ENCODE measurements at regions not wholly inside any gene's neighbourhood (a gene's known extent, or its start where the extent isn't known, plus 50 kb on each side); places are given as distances from the start of the nearest gene placed in this dataset.

GRCh38 chr2:121000804-121001203, 265.1 kb downstream of the GLI2 start:
- TF ChIP-seq, protein P1, sequence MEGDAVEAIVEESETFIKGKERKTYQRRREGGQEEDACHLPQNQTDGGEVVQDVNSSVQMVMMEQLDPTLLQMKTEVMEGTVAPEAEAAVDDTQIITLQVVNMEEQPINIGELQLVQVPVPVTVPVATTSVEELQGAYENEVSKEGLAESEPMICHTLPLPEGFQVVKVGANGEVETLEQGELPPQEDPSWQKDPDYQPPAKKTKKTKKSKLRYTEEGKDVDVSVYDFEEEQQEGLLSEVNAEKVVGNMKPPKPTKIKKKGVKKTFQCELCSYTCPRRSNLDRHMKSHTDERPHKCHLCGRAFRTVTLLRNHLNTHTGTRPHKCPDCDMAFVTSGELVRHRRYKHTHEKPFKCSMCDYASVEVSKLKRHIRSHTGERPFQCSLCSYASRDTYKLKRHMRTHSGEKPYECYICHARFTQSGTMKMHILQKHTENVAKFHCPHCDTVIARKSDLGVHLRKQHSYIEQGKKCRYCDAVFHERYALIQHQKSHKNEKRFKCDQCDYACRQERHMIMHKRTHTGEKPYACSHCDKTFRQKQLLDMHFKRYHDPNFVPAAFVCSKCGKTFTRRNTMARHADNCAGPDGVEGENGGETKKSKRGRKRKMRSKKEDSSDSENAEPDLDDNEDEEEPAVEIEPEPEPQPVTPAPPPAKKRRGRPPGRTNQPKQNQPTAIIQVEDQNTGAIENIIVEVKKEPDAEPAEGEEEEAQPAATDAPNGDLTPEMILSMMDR (IDR thresholded peaks at IDR 0.05; ENCODE audit: low read depth, low read length), result no peak
- Histone ChIP-seq H3K4me3 (no peak overlapping the region), H3K4me1 (ENCODE audit: low read depth) (no peaks in the 10 kb centered on the region), H3K27me3 (no peaks in the 10 kb centered on the region), H3K27ac (no peak overlapping the region), H3K9me3 (ENCODE audit: low read depth) (no peaks in the 10 kb centered on the region), H3K36me3 (no peaks in the 10 kb centered on the region)
- no peak for DNase-seq (ENCODE audit: low read depth in 1 of 2, low spot score in 1 of 2)

DNA sequence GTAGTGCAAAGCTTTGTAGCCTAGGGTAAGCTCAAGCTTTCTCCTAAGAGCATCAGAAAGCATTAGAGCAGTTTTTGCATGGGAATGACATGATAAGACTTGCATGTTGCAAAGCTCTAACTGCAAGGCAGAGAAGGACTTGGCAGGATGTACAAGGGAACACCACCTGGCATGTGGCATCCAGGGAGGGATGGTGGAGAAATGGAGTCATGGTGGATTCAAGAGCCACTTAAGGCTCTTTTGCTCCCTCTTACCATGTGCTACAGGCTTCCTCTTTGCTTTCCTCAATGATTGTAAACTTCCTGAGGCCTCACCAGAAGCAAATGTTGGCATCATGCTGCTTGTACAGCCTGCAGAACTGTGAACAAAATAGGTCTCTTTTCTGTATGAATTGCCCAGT, 266.0 kb downstream of the GLI2 start:
- Histone ChIP-seq H3K9me3 (ENCODE audit: low read depth) (no peaks in the 10 kb centered on the region), H3K36me3 (no peaks in the 10 kb centered on the region), H3K4me1 (ENCODE audit: low read depth) (no peaks in the 10 kb centered on the region), H3K27ac (no peak overlapping the region), H3K4me3 (no peak overlapping the region), H3K27me3 (no peaks in the 10 kb centered on the region)
- no peak for DNase-seq (ENCODE audit: low read depth in 1 of 2, low spot score in 1 of 2)
- TF ChIP-seq, protein P1 (IDR thresholded peaks at IDR 0.05; ENCODE audit: low read depth, low read length), result no peak

- Histone ChIP-seq H3K4me1 (ENCODE audit: low read depth) (no peaks in the 10 kb centered on the region), H3K27ac (no peak overlapping the region), H3K4me3 (no peak overlapping the region), H3K9me3 (ENCODE audit: low read depth) (no peaks in the 10 kb centered on the region), H3K27me3 (no peaks in the 10 kb centered on the region), H3K36me3 (no peaks in the 10 kb centered on the region)
- TF ChIP-seq, protein P1 (IDR thresholded peaks at IDR 0.05; ENCODE audit: low read depth, low read length), result no peak
- DNase-seq (ENCODE audit: low read depth in 1 of 2, low spot score in 1 of 2), result no peak
Observed at GRCh38 chr2:121002597-121002996, 266.9 kb downstream of the GLI2 start.

- TF ChIP-seq, protein P1 (IDR thresholded peaks at IDR 0.05; ENCODE audit: low read depth, low read length), result no peak
- H3K36me3 ChIP-seq, result no peaks in the 10 kb centered on the region
- DNase-seq (ENCODE audit: low read depth in 1 of 2, low spot score in 1 of 2), result no peak
- no peak overlapping the region for H3K4me3 ChIP-seq
- no peaks in the 10 kb centered on the region for H3K9me3 ChIP-seq (ENCODE audit: low read depth)
- no peaks in the 10 kb centered on the region for H3K27me3 ChIP-seq
- no peak overlapping the region for H3K27ac ChIP-seq
- no peaks in the 10 kb centered on the region for H3K4me1 ChIP-seq (ENCODE audit: low read depth)
Observed at GRCh38 chr2:121003391-121003790, 267.7 kb downstream of the GLI2 start.

GRCh38 chr2:121004359-121004758, 268.7 kb downstream of the GLI2 start:
- H3K27me3 ChIP-seq, result no peaks in the 10 kb centered on the region
- H3K4me1 ChIP-seq (ENCODE audit: low read depth), result no peaks in the 10 kb centered on the region
- H3K4me3 ChIP-seq, result no peak overlapping the region
- no peaks in the 10 kb centered on the region for H3K9me3 ChIP-seq (ENCODE audit: low read depth)
- H3K36me3 ChIP-seq, result no peaks in the 10 kb centered on the region
- no peak for DNase-seq (ENCODE audit: low read depth in 1 of 2, low spot score in 1 of 2)
- TF ChIP-seq, protein P1 (IDR thresholded peaks at IDR 0.05; ENCODE audit: low read depth, low read length), result no peak
- no peak overlapping the region for H3K27ac ChIP-seq

DNA sequence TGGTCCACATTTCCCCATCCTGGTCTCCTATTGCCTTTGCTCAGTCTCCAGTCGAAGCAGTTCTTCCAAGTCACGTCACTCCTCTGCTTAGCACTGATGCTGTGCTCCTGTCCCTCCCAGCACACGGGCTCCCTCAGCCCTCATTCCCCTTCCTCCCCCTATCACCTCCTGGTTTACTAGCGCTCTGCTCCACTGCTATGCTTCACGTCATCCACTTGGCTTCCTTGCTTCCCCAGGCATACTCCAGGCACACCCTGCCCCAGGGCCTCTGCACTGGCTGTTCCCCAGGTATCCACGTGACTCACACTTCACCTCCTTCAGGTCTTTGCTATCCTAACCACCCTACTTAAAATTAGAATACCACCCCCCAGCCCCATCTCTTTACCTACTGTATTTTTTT, 269.3 kb downstream of the GLI2 start:
- no peak overlapping the region for H3K27ac ChIP-seq
- no peaks in the 10 kb centered on the region for H3K36me3 ChIP-seq
- H3K9me3 ChIP-seq (ENCODE audit: low read depth), result no peaks in the 10 kb centered on the region
- no peaks in the 10 kb centered on the region for H3K4me1 ChIP-seq (ENCODE audit: low read depth)
- TF ChIP-seq, protein P1 (IDR thresholded peaks at IDR 0.05; ENCODE audit: low read depth, low read length), result no peak
- H3K4me3 ChIP-seq, result no peak overlapping the region
- H3K27me3 ChIP-seq, result no peaks in the 10 kb centered on the region
- no peak for DNase-seq (ENCODE audit: low read depth in 1 of 2, low spot score in 1 of 2)

All from cardiac muscle cell (in vitro differentiated cells and primary cell).